ENCODE measurements at regions not wholly inside any gene's neighbourhood (a gene's known extent, or its start where the extent isn't known, plus 50 kb on each side); places are given as distances from the start of the nearest gene placed in this dataset.

DNA sequence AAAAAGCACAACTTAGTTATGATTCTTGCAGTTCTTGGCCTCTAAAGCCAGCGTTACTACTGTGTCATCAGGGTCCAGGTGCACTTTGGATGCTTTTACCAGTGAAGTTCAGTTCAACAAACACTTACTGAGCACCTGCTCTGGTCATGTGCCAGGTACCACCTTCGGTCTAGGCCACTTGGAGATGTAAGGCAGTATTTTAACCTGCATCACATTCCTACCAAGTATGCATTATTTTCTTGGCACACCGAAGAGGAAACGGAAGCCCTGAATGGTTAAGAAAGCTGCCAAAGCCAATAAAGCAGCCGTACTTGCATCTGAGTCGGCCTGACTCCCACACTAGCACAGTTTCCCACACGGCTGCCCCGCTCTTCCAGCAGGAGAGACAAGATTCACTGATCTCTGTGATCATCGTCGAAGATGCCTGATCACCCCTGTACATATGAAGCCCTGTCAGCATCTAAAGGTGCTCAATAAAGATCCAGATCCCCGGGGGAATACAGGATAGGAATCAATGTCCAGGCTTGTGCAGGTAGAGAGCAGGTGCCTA is 427.1 kb downstream of the EIPR1 start:
- Histone ChIP-seq H3K4me3 (ENCODE audit: low read length) (no peak overlapping the region), H3K4me1 (ENCODE audit: control insufficient read depth, insufficient read depth, low read length) (no peaks in the 10 kb centered on the region), H3K9me3 (ENCODE audit: control insufficient read depth, insufficient read depth, low read length) (no peaks in the 10 kb centered on the region), H3K27ac (ENCODE audit: low read length) (no peak overlapping the region), H3K36me3 (ENCODE audit: control insufficient read depth, insufficient read depth, low read length) (no peaks in the 10 kb centered on the region), H3K27me3 (ENCODE audit: control insufficient read depth, insufficient read depth, low read length) (no peaks in the 10 kb centered on the region)
- 88% methylated on average over 11 of the region's 11 CpGs for WGBS (ENCODE audit: insufficient coverage)
- Mint-ChIP-seq H3K27ac (no peak overlapping the region), H3K9me3 (peaks cover 0 to 7% of the 10 kb centered on the region in 2 donors), H3K4me1 (no peaks in the 10 kb centered on the region), H3K27me3 (ENCODE audit: low read depth in 2 of 2) (peaks cover 0 to 10% of the 10 kb centered on the region in 2 donors), H3K4me3 (no peak overlapping the region), H3K36me3 (peaks cover 9% of the 10 kb centered on the region)
- no peak for DNase-seq
- TF ChIP-seq, protein P1, sequence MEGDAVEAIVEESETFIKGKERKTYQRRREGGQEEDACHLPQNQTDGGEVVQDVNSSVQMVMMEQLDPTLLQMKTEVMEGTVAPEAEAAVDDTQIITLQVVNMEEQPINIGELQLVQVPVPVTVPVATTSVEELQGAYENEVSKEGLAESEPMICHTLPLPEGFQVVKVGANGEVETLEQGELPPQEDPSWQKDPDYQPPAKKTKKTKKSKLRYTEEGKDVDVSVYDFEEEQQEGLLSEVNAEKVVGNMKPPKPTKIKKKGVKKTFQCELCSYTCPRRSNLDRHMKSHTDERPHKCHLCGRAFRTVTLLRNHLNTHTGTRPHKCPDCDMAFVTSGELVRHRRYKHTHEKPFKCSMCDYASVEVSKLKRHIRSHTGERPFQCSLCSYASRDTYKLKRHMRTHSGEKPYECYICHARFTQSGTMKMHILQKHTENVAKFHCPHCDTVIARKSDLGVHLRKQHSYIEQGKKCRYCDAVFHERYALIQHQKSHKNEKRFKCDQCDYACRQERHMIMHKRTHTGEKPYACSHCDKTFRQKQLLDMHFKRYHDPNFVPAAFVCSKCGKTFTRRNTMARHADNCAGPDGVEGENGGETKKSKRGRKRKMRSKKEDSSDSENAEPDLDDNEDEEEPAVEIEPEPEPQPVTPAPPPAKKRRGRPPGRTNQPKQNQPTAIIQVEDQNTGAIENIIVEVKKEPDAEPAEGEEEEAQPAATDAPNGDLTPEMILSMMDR (IDR thresholded peaks at IDR 0.05), result no peak
- ATAC-seq, result no peak
- intact Hi-C loops (cut with micrococcal nuclease), result no loop called here

DNA sequence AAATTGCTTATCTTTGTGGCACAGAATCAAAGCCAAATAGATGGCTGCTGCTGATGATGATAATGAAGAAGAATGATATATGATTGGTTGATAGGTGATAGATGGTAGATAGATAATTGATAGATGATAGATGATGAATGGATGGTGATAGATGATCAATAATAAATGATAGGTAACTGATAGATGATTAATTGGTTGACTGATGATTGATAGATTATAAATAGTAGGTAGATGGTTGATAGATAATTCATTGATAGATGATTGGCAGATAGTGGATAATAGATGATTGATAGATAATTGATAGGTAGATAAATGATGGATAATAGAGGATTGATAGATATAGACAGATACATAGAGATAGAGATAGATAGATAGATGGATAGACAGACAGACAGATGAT is 430.2 kb downstream of the EIPR1 start:
- H3K4me1 Mint-ChIP-seq, result no peaks in the 10 kb centered on the region
- Histone ChIP-seq H3K27ac (ENCODE audit: low read length) (no peak overlapping the region), H3K4me3 (ENCODE audit: low read length) (no peak overlapping the region), H3K9me3 (ENCODE audit: control insufficient read depth, insufficient read depth, low read length) (no peaks in the 10 kb centered on the region), H3K4me1 (ENCODE audit: control insufficient read depth, insufficient read depth, low read length) (no peaks in the 10 kb centered on the region), H3K36me3 (ENCODE audit: control insufficient read depth, insufficient read depth, low read length) (no peaks in the 10 kb centered on the region), H3K27me3 (ENCODE audit: control insufficient read depth, insufficient read depth, low read length) (no peaks in the 10 kb centered on the region)
- peaks cover 0 to 4% of the 10 kb centered on the region in 2 donors for H3K9me3 Mint-ChIP-seq
- TF ChIP-seq, protein P1 (IDR thresholded peaks at IDR 0.05), result no peak
- DNase-seq (no peak), ATAC-seq (no peak)
- H3K36me3 Mint-ChIP-seq, result peaks cover 5% of the 10 kb centered on the region
- H3K27me3 Mint-ChIP-seq (ENCODE audit: low read depth in 2 of 2), result no peaks in the 10 kb centered on the region
- H3K4me3 Mint-ChIP-seq, result no peak overlapping the region
- H3K27ac Mint-ChIP-seq, result no peak overlapping the region
- intact Hi-C loops (cut with micrococcal nuclease), result no loop called here

DNA sequence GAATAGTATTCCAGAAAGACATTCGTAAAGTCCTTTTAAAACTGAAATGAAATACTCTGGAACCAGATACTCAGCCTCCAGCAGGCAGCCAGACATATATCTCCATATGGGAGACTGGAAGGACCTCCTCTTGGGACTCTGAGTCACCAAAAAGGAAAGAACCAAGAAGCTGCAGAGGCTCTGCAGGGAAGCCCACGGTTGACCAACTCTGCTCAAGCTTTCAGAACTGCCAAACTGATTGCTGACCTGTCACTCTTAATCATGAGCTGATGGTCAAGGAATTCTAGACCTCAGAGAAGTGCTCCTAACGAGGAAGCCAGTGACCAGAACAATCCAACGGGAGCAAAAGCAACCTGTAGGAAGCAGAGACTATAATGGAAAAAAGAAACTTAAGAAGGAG is 434.7 kb downstream of the EIPR1 start:
- no peak for DNase-seq
- no peak overlapping the region for H3K27ac Mint-ChIP-seq
- TF ChIP-seq, protein P1 (IDR thresholded peaks at IDR 0.05), result no peak
- Histone ChIP-seq H3K27me3 (ENCODE audit: control insufficient read depth, insufficient read depth, low read length) (no peaks in the 10 kb centered on the region), H3K36me3 (ENCODE audit: control insufficient read depth, insufficient read depth, low read length) (no peaks in the 10 kb centered on the region), H3K27ac (ENCODE audit: low read length) (no peak overlapping the region), H3K9me3 (ENCODE audit: control insufficient read depth, insufficient read depth, low read length) (no peaks in the 10 kb centered on the region), H3K4me3 (ENCODE audit: low read length) (no peak overlapping the region), H3K4me1 (ENCODE audit: control insufficient read depth, insufficient read depth, low read length) (no peaks in the 10 kb centered on the region)
- H3K4me3 Mint-ChIP-seq, result no peak overlapping the region
- peaks cover 5% of the 10 kb centered on the region for H3K36me3 Mint-ChIP-seq
- H3K9me3 Mint-ChIP-seq, result peaks cover 0 to 4% of the 10 kb centered on the region in 2 donors
- H3K4me1 Mint-ChIP-seq, result no peaks in the 10 kb centered on the region
- intact Hi-C loops (cut with micrococcal nuclease), result no loop called here
- 74% methylated on average over 4 of the region's 4 CpGs for WGBS (ENCODE audit: insufficient coverage)
- H3K27me3 Mint-ChIP-seq (ENCODE audit: low read depth in 2 of 2), result peaks cover 0 to 3% of the 10 kb centered on the region in 2 donors
- ATAC-seq, result no peak

DNA sequence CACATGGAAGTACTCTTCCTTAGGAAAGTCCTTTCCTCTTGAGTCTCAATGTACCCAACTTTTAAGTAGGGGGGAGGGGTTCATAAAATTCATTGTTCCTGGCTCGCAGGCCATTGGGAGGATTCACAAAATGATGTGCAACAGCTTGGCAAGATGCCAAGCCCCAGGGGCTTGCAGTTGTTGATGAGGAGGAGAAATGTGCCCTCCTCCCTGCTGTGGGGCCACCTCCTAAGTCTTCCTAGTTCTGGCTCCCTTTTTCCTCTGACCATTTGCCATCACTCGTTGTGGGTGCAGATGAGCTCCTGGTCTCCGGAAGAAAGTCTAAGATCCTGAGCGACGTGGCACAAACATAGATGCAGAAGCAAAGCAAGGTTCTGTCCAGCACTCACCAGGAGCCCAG is 435.4 kb downstream of the EIPR1 start:
- Histone ChIP-seq H3K4me1 (ENCODE audit: control insufficient read depth, insufficient read depth, low read length) (no peaks in the 10 kb centered on the region), H3K36me3 (ENCODE audit: control insufficient read depth, insufficient read depth, low read length) (no peaks in the 10 kb centered on the region), H3K27me3 (ENCODE audit: control insufficient read depth, insufficient read depth, low read length) (no peaks in the 10 kb centered on the region), H3K9me3 (ENCODE audit: control insufficient read depth, insufficient read depth, low read length) (peaks cover 4% of the 10 kb centered on the region), H3K4me3 (ENCODE audit: low read length) (no peak overlapping the region), H3K27ac (ENCODE audit: low read length) (no peak overlapping the region)
- Mint-ChIP-seq H3K4me3 (no peak overlapping the region), H3K9me3 (peaks cover under 1 to 4% of the 10 kb centered on the region in 2 donors), H3K27me3 (ENCODE audit: low read depth in 2 of 2) (peaks cover 0 to 3% of the 10 kb centered on the region in 2 donors), H3K27ac (no peak overlapping the region), H3K4me1 (no peaks in the 10 kb centered on the region), H3K36me3 (peaks cover 5% of the 10 kb centered on the region)
- ATAC-seq, result no peak
- no peak for DNase-seq
- 72% methylated on average over 5 of the region's 5 CpGs for WGBS (ENCODE audit: insufficient coverage)
- intact Hi-C loops (cut with micrococcal nuclease), result no loop called here
- TF ChIP-seq, protein P1 (IDR thresholded peaks at IDR 0.05), result no peak
